ENCODE measurements at regions not wholly inside any gene's neighbourhood (a gene's known extent, or its start where the extent isn't known, plus 50 kb on each side); places are given as distances from the start of the nearest gene placed in this dataset.

DNA sequence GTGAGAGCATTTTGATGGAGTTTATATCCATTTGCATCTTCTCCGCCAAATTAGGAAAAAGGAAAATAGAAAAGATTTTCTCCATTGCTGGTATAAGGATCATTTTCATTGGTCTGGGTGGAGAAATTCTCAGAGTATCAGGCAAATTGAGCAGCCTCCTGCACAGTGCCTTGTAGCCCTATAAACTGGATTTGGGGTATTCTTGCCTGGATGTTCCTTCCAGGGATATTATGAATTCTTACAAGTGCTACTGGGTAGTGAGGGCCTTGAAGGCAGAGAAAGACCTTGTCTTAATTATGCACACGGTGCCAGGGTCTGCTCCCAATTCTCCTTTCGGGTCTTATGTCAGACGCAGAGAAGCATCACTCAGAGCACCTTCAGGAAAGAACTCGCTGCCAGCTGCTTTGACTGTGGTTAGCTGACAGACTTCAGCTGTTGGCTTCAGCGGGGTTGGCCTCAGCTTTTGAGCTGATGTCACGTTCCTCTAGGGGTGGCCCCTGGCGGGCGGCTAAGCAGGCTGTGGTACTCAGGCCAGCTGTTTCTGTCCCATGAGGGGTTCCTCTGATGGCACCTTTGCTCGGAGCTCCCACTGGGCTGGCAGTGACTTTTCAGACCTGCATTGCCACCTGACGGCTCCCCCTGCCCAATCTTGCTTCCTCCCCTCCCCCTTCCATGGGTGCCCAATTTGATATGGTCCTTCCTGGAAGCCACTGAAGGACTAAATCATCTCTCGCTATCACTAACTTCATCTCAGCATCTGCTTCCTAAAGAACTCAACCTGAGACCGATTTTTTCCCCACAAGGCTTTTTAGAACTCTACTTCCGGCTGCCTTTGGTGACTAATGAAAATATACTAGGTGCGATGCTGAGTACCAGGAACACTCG is 519.5 kb downstream of the BCOR start:
- no peak for DNase-seq

DNA sequence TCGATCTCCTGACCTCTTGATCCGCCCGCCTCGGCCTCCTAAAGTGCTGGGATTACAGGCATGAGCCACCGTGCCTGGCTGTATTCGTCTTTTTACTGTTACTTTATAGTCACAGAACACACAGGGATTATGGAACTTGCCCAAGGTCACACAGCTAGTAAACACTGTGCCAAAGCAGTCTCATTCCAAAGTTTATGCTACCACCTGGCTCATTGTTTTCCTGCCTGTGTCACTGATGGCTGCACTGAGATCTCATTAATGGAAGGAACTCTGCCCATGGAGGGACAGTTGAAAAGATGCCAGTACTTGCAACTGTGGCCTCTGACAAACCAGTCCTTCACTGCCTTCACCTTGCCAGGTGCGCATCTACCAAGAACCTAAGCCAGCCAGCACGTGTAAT is 517.7 kb downstream of the BCOR start:
- no peak for DNase-seq

DNA sequence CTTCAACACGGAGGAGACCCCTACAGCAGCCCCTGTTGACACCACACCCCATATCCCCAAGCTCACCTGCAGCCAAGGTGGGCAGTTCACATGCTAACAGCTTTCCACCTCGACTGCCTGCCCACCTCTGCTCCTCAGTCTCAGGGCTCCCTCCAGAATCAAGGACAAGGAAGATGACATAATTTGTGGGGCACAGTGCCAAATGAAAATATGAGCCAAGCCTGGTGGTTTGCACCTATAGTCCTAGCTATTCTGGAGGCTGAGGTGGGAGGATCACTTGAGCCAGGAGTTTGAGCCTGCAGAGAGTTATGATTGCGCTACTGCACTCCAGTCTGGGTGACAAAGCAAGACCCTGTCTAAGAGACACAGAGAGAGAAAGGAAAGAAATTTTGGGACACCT is 516.3 kb downstream of the BCOR start:
- no peak for DNase-seq

DNA sequence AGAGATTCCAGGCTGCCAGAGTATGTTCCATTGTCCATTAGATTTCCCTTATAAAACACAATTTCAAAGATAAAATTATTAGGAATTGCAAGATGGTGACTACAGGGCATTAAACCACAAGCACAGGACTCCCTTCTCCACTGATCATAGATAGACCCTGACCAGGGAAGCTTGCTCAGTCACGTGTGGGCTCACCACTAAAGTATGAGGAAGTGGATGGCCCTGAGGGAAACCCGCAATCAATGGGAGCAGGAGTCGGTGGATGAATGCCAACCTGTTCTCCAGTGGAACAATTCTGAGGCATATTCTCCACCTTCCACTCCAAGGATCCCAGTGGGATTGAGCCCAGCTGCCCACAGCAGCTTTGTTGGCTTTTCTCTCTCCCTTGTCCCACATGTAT is 515.7 kb downstream of the BCOR start:
- peak; percentile 3 to 14 for DNase-seq

DNA sequence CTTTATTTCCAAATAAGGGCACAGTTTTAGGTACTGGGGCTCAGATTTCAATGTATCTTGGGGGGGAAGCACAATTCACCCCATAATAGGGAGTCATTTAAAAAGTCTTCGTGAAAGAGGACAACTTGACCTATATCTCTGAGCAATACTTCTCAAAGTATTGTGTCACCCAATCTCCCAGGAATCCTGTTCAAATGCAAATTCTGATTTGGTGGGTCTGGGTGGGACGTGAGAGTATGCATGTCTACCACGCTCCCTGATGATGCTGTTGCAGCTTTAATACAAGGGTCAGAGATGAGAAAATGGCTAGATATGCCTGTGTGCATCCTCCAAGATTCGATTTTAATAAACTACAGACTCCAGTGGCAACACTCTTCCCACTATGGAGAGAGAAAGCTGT is 514.8 kb downstream of the BCOR start:
- no peak for DNase-seq

DNA sequence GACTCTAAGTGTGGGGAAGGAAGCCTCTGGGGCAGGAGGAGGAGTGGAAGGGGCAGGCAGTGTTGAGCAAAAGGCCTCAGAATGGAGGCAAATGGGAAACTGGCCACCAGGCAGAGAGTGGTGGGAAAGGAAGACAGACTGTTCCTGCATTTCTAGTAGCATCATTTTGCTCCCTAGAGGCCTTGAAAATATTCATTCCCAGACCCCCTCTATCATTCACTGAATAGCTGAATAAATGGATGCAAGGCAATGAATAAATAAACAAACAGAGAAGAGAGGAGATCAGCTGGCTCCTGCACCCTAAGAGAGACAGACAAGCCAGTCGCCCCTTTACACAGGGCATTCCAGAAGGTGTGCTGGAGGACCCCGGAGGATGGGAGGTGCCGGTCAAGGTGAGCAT is 511.9 kb downstream of the BCOR start:
- no peak for DNase-seq

DNA sequence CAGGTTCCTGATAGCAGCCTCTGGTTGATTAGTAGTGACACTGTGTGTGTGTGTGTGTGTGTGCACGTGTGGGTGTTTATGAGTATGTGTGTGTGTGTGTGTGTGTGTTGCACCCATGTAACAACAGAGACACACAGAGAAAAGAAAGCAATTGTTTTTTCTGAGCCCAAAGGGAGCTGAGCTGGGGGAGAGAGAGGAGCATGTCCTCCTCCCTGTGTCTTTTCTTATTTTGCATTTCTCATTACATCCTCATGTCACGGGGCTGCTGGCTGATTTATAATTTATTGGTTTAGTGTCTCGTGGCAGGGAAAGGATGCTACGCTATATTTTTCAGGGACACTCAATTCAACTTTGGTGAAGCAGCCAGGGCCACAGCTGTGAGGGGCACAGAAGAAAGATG is 511.4 kb downstream of the BCOR start:
- no peak for DNase-seq

DNA sequence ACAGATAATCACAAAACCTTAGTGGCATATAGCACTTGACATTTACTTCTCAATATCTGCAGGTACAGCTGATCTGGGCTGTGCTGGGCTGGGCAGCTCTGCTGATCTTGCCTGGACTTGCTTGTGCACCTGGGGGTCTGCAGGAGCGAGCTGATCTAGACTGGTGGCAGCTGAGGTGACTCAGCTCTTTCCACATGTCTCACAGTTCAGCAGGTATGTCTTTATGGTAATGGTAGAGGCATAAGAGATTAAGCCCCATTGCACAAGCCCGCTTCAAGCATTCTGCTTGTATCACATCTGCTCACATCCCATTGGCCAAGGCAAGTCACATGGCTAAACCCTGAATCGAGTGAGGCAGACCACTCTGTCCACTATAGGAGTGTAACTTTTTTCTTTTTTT is 506.7 kb downstream of the BCOR start:
- no peak for DNase-seq

DNA sequence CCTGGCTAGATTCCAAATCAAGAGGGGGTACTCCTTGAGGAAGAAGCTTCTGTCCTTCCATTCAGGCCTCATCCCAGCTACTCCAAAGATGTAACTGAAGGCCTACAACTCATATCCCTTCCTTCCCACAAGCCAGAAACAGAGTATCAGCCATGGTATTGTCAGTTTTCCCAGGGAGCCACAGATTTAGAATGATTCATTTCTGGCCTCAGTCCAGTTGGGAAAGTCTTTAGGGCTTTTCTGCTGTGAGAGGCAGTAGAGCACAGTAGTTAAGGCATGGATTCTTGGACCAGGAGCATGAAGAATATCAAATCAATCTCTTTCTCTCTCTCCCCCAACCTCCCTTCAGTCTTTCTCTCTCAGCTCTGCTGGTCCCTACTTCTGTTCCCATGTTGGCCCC is 505.0 kb downstream of the BCOR start:
- no peak for DNase-seq

DNA sequence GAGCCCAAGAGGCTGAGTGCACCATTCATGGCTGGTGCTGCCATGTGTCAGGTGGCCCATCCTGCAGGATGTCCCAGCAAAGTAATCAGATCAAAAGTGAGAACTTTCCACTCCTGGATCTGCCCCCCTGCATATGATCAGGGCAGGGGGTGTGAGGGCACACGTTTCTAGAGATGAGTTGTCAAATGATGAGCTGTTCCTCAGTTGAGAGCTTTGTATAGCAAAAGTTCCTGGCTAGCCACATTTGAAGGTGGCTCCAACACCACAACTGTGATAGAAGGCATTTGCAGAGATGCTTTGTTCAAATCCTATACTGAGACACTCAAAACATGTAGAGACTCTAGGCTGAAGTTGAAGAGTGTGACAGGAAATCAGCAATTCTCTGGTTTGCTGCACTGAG is 501.8 kb downstream of the BCOR start:
- no peak for DNase-seq

DNA sequence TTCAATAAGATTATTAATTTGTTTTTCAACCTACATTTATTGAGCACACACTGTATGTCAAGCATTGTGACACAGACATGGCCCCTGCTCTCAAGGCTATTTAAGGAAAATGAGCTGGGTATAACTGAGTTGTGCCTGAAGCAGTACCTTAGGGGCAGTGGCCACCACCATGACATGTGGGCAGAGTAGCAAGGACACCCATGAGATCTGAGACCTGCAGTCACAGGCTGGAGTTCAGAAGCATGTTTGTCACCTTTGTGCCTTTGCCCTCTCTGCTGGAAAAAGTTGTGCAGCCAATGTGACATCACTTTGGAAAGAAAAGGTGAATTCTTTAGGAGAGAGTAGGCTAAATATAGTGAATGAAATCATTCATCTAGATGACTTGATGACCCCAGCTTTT is 501.3 kb downstream of the BCOR start:
- no peak for DNase-seq

DNA sequence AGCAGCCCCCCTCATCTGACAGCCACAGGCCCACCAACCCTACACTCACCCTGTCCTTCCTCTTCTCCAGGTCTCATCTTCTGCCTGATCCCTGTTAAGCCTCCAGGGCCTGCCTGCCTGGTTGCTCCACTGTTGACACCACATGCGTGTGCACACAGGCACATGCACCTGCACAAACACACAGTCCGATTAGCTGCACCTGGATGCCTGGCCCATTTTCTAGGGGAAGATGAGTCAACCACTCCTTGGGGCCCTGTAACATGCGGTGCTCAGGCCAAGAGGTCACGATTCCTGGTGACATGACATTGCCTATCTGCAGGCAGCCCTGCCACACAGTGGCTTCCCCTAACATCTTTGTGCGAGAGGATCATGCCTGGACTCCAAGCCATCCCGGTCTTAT is 498.4 kb downstream of the BCOR start:
- DNase-seq, result no peak

DNA sequence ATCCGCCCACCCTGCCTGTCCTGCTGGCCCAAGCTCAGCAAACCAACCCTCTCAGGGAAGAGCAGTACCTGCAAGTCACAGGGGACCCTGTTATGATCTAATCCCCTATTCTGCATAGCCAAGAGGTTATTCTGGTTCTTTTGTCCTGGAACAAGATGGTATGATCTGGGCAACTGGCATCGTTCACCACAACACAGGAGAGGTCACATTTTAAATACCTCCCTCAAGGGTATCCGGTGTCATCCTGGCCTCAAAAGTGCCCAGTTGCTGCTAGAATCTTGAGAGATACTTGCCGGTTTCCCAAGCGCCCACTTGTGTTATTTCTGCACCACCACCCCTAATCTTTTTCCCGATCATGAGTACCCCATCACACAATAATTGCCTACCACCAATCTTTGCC is 497.5 kb downstream of the BCOR start:
- no peak for DNase-seq

DNA sequence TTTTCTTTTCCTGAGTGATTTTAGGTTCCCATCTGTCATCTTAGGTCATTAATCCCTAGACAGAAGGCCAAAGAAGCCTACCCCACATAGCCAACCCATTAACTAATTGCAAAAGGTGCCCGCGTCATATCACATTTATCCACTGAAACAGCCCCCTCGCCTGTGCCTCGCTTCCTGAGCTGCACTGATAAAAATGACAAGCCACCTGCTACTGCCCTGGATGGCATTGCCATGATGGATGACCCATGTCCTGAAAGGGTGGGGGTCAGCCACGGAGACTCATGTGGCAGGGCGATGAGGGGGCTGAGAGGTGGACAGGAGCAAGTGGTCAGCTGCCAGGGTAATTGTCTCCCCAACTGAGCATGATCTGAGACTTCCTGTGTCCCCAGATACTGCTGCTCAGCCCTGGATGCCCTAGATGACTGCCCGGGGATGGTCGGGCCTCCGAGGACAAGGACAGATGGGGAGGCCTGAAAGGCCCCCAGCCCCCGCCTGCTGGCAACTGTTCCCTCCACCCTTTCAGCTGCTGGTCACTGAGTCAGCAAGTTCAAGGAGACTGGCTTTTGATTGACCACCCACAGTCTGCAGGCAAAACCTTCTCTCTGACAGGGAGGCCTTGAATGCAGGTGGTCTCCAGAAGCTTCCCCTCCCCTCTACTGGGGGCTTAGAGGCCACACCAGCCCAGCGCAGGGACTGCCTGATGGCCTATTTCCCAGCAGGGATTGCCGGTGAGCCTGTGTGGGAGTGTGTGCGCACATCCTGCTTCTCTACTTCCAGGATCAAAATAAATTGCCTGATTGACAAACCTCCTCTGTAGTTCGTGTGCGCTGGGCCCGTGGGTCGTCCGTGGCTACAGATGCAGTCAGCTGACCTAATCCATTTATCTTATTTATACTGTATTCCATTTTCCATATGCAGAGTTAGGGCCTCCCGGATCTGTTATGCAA is 496.3 kb downstream of the BCOR start:
- DNase-seq, result no peak

DNA sequence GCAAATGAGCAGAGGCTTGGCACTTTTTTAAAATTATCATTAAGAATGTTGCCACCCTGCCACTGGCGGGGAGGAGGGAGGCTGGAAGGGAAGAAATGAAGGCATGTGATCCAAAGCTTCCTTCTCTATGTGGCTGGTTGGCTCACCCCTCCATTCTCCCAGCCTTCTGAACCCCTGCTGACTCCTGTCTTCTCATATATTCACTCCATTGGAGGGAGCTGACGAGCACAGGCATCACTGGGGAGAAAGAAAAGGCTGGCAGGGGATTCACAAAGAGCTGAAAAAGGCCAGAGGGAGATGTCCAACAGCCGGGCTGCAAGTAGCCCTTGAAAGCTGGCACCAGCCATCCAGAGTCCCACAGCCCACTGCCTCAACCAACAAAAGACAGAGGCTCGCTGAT is 495.6 kb downstream of the BCOR start:
- DNase-seq, result no peak

DNA sequence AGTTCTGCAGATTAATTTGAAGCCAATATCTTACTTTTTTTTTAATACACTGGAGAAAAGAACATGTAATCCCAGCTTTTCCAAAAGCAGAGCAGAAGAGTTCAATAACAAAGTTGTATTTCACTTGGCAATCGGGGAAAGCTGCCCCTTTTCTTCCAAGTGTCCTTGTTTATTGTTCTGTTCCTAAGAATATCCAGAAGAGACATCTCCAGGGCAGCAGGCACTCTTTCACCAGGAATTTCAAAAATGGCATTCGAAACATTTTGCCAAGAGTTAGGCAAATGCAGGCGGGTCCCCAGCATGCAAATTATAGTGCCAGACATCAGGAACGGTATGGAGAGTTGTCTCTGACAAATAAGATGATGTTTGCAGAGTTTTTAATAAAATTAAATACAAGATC is 494.5 kb downstream of the BCOR start:
- DNase-seq, result no peak

DNA sequence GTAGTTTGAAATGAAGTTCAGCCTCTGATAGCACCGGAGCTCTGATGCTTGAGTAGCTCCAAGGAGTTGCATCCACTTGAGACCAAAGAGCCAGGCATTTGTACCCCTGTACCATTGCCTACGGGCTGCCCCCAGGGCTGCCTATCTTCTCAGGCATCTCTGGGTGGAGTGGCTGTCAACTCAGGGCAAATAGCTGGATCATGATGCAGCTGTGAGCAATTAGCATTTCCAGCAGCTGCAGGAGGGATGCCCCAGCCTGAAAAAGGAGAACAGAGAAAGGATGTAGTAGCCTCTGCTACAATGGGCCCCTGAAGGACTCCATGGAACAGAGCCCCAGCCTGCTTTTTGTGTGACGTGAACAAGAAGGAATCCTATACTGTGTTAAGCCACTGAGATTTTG is 492.6 kb downstream of the BCOR start:
- no peak for DNase-seq

DNA sequence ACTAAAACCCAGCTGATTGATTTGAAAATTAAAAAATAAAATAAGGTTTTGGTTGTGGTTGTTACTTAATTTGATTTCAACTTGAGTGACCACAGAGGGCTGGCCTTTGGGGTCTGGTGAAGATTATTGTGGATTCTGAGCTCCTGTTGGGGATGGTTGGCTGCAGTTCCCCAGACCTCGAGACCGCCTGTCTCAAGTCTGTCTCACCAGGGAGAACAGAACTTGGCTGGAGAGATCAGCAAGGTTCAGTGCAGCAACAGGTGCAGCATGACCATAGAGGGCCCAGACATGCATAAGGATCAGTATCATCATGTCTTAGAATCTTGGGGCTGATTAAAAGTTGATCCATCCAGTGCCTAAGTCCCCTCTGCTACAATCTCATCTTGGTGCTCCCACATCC is 491.9 kb downstream of the BCOR start:
- no peak for DNase-seq

DNA sequence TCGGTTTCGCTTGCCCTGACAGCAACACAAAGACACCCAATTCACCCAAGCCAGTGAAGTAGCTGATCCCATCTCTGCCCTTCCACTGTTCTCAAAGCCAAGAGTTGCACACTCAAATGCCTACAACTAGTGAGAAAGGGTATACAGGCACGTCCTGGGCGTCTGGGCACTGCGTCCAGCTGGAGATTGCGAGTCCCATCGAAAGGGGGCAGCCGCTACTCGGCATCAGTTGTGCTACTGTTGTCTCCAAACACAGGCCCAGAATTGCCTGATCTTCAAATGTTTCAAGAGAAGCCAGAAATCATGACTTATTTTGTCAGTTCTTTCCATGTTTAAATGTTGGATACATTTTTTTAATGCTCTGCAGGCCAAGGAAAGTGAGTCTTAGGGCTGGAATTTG is 487.8 kb downstream of the BCOR start:
- no peak for DNase-seq

DNA sequence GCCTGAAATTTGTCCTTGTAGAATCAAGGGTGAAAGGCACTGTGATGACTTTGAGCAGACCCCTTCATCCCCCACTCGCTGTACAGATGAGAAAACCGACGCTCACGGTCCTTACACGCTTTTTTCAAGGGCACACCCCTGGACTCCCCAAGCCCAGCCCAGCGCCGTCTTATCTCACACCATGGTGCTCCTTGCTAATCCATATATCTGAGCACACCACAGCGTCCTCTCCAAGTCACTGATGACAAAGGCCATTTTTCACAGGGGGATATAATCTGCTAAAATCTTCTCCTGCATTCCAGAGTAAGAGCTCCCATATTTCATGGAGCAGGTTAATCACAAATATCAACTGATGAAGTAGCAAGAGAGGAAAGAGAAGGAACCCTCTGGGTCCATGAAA is 486.3 kb downstream of the BCOR start:
- no peak for DNase-seq

DNA sequence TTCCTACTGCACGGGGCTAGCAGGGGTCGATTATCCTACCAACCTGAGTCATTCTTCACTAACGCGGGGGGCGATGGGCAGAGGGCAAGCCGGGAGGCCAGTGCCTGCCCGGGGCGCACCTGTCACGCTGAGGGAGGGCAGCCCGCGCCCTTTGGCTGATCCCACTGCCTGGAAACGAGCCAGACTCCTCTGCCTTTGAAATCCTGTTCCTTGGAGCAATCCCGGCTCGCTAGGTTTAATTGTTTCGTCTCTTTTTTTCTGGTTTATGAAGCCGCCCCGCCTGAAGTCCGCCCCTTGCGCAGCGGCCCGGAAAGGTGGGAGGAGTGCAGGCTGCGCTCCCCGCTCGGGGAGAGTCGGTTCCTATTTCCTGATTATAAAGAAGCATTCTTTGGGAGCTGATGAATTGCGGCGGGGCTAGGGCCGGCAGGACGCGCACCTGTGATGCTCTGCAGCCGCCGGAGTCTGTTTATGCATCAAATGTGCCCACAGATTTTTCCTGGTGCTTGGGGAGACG is 484.2 kb downstream of the BCOR start:
- DNase-seq, result peak in 1 of 2 donors; percentile 14

DNA sequence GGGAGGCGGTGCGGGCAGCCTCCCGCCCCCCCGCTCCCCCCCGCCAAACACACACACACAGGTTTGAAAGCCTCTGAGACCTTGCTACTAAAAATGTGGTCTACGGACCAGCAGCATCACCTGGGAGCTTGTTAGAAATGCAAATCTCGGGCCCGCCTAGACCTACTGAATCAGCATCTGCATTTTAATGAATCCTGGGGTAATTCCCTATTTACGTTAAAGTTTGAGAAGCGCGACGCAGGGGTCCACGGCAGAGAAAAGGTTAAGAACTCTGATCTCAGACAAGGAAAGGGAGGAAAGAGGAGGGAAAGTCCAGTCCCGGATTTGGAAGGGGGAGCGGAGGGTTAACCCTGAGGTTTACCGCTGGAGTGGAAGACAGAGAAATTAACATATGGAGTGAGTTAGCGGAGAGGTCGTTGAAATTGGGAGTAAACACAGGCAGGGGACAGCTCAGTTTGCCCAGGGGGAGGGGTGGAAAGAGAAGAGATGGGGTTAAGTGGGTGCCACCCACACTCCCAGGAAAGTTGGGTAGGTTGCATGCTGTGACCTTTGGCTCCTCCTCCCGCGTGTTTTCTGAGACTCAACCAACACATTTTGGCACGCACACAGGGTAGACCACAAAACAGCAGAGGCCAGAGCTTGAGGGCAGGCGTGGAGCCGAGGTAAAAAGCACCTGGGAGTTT is 483.6 kb downstream of the BCOR start:
- DNase-seq, result no peak

DNA sequence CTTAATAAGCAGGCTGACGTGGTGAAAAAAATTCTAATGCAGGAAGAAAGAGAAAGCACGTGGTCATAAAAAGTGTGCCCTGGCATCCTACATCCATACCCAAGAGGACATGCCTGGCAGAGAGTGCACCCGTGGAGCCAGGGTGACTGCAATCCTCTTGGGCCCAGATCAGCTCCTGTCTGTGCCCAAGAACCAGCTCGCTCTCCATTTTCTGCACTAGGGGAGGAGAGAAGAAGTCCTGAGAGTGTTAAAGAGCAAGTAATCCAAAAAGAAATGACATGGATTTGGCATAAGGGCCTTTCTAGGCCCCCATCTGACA is 483.1 kb downstream of the BCOR start:
- DNase-seq, result no peak

All from inflammatory macrophage (primary cell).